Cardiac fibroblast (primary cell): ENCODE measurements at regions not wholly inside any gene's neighbourhood (a gene's known extent, or its start where the extent isn't known, plus 50 kb on each side); places are given as distances from the start of the nearest gene placed in this dataset.

Experiments used
- DNase-seq, 2 donors: peaks; one replicate each; pipeline versions ENCODE4 v3.0.0 to v3.0.0-alpha.2; 2010; ENCODE audit warnings: low read depth in 2 of 2
- H3K4me3 ChIP-seq, 2 donors: replicated peaks in 1 of 2; 1 replicate in 1 of 2; 2 replicates in 1 of 2; pipeline ENCODE4 v1.5.1; 2011; ENCODE audit warnings: low read depth in 2 of 2, low read length in 2 of 2, mild to moderate bottlenecking in 2 of 2, moderate library complexity in 1 of 2
- TF ChIP-seq, protein P1 (sequence below): IDR thresholded peaks from one replicate; pipeline ENCODE4 v1.5.1; 2011; ENCODE audit warnings: low read depth, mild to moderate bottlenecking, low read length, inconsistent platforms

DNA sequence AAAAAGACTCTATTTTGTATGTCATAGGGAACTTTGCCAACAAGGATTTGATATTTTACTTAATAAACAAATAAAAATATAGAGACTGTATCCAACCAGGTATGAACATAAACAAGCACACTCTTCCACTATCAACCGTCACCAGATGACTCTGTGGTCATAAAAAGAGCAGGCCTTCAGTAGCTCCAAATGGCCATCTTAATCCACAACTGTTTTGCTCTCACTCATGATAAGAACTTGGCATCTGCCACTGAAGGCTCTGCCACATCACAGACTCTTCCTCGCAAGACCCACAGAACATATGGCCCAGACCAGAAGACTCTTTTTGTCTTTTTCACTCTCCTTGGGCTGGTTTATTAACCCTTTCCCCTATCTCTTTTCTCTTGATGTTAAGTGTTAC lies 98.7 kb upstream of the POM121L12 start:
- no peak overlapping the region for H3K4me3 ChIP-seq
- TF ChIP-seq, protein P1, sequence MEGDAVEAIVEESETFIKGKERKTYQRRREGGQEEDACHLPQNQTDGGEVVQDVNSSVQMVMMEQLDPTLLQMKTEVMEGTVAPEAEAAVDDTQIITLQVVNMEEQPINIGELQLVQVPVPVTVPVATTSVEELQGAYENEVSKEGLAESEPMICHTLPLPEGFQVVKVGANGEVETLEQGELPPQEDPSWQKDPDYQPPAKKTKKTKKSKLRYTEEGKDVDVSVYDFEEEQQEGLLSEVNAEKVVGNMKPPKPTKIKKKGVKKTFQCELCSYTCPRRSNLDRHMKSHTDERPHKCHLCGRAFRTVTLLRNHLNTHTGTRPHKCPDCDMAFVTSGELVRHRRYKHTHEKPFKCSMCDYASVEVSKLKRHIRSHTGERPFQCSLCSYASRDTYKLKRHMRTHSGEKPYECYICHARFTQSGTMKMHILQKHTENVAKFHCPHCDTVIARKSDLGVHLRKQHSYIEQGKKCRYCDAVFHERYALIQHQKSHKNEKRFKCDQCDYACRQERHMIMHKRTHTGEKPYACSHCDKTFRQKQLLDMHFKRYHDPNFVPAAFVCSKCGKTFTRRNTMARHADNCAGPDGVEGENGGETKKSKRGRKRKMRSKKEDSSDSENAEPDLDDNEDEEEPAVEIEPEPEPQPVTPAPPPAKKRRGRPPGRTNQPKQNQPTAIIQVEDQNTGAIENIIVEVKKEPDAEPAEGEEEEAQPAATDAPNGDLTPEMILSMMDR: no peak
- DNase-seq: no peak

DNA sequence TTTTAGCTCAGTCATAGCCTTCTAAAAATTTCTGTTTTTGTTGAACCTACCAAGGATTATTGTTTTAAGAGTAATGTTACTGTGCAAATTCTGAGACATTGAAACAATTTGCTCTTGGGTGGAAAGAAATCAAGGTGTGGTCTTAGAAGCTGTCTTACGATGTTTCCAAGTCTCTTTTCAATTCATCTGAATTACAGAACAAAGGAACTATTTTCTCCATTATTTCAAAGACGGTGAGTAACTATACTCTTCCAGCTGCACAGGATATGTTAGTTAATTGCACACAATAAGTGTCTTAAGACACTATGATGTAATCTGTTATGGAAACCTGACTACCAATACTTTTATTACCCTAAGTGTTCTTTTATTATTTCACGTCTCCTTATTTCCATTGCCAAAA lies 106.8 kb upstream of the POM121L12 start:
- H3K4me3 ChIP-seq: no peak overlapping the region
- TF ChIP-seq, protein P1: no peak
- peak in 1 of 2 donors; percentile 5 for DNase-seq

DNA sequence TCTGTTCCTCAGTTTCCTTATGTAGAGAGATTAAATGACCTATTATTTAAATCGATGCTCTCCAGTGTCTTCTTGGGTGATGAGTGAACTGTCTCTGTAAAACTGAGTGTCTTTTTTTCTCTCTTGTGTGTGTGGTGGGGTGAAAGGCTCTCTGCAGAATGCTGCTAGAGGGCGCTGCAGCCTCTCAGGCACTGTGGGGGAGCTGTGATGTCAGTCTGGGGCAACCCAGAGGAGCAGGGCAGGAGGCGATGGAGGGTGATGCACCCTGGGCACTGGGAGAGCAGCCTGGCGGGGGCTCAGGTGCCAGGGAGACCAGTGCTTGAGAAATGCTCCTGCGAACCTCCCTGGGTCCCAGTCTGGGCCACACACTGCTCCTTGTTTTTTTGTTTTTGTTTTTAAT lies 110.1 kb upstream of the POM121L12 start:
- H3K4me3 ChIP-seq: no peak overlapping the region
- TF ChIP-seq, protein P1: no peak
- no peak for DNase-seq

DNA sequence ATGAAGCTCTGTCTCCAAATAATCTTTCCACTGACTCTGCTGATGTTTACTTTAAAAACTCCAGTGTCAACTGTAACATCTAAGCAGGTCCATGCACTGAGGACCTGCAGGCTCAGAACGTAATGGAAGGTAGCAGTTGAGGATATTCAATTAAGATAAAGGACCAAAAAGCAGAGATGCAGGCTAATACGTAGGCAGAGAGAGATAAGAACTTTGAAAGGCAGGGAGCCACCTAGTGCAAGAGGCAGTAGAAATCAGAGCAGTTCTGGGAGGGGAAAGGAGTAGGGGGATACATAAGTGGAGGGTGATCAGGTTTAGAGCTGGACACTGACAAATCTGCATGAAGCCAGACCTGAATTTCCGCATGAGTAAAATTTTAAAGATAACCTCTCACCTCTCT lies 114.5 kb upstream of the POM121L12 start:
- no peak for DNase-seq
- TF ChIP-seq, protein P1: no peak
- H3K4me3 ChIP-seq: no peak overlapping the region

DNA sequence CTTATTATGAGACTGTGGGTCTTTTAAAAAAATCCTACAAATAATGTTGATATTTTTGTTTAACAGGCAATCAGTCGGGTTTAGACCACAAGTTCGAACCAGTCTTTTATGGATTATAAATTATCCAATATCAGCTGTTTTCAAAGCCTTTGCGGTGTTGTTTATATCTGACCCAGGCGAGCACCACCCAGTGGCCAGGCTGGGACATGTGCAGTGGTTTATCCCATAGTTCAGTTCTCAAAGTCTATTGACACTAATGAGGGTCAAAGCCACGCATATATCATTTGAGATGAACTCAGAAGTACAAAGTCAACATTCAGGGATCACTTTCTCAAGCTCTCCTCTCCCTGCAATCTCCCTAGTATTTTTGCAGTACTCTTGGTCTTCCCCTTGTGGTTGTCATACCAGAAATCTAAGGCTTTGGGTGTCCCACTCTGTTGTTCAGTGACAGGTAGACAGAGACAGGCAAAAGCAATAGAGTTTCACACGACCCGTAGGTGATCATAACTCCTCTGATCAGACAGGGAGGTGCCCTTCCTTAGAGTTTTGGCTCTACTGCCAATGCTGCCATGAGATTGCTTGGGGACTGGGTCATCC lies 117.4 kb upstream of the POM121L12 start:
- H3K4me3 ChIP-seq: no peak overlapping the region
- TF ChIP-seq, protein P1: no peak
- no peak for DNase-seq

DNA sequence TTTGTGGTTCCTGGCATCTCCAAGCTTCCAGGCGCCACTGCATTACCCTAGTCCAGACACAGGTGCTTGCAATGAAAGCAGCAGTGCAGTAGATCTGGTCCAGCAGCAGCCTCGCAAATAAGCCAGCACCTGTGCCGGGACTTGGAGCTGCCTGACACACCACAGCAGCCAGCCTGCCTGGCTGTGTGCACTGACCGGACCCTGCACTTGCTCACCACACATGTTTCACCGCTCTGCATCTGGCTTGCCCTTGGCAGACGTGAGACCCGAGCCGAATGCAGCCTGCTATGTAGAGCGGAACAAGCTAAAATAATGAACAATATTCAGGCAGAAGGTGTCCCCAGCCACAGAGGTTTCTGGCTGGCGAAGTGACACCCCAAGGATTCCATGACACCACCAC lies 123.6 kb upstream of the POM121L12 start:
- H3K4me3 ChIP-seq: no peak overlapping the region
- DNase-seq: no peak
- TF ChIP-seq, protein P1: no peak

DNA sequence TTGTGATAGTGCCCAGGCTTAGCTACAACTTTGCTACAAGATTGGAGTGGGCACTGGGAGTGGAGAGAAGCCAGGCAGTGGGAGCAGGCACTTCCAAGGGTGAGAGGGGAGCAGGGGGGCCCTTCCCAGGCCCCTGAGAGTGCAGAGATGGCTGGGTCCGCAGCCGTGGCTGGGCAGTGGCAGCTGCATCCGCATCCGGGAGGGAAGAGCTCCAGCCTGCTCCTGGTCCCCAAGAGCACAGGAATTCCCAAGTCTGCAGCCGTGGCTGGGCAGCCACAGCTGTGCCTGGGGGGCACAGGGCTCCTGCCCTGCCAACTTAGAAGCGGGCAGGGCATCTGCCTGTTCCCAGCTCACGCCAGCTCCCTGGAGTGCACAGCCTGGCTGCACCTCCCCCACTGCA lies 124.1 kb upstream of the POM121L12 start:
- TF ChIP-seq, protein P1: no peak
- no peak overlapping the region for H3K4me3 ChIP-seq
- no peak for DNase-seq
